ENCODE measurements at regions not wholly inside any gene's neighbourhood (a gene's known extent, or its start where the extent isn't known, plus 50 kb on each side); places are given as distances from the start of the nearest gene placed in this dataset.

DNA sequence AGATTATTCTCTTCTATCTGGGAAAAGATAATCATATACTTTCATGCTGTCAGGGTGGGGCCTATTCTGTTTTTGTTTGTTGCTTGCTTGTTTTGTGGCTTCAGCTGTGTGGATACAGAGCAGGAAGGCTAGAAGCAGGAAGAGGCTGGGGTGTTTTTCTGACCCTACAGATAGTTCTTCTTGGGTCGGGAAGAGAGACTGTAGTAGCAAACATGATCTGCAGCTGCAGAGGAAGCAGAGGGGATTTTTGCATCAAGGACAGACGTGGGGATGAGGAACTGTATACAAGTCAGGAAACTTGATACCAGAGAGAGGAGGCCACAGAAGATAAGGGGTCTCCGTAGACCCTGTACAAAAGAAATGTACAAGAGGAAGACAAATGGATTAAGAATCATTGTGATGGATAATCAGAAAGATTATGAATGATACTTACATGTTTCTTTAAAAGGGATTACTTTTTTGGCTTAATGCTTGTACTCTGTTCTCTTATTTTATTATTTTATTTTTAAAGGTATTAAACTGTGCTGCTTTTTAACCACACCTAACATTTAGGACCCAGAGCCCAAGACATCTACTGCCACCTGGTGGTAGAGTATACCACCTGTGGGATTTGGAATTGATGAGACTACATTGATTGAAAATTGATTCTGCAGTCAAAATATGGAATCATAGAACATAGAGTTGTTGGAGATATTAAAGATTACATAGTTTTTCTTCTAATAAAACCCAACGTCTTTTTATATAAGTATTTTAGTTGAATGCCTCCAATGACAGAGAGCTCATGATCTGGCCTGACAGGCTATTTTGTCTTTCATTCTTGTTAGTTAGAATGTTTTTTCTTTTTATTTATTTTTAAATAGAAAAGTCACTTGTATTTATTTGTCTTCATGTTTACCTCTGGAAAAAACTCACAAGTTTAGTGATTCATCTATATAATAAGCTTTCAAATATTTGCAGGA lies 87.3 kb upstream of the ROPN1 start:
- TF ChIP-seq, protein P1, sequence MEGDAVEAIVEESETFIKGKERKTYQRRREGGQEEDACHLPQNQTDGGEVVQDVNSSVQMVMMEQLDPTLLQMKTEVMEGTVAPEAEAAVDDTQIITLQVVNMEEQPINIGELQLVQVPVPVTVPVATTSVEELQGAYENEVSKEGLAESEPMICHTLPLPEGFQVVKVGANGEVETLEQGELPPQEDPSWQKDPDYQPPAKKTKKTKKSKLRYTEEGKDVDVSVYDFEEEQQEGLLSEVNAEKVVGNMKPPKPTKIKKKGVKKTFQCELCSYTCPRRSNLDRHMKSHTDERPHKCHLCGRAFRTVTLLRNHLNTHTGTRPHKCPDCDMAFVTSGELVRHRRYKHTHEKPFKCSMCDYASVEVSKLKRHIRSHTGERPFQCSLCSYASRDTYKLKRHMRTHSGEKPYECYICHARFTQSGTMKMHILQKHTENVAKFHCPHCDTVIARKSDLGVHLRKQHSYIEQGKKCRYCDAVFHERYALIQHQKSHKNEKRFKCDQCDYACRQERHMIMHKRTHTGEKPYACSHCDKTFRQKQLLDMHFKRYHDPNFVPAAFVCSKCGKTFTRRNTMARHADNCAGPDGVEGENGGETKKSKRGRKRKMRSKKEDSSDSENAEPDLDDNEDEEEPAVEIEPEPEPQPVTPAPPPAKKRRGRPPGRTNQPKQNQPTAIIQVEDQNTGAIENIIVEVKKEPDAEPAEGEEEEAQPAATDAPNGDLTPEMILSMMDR (IDR thresholded peaks at IDR 0.05) = peak; percentile 28 to 53 (median 52)
- no peak for TF ChIP-seq POLR2A (IDR thresholded peaks at IDR 0.05)
- TF ChIP-seq POLR2AphosphoS5 (IDR thresholded peaks at IDR 0.05) = no peak
